GM21447 (cell line): ENCODE measurements at regions not wholly inside any gene's neighbourhood (a gene's known extent, or its start where the extent isn't known, plus 50 kb on each side); places are given as distances from the start of the nearest gene placed in this dataset.
"Not testable (repeated sequence)": the region's sequence is repeated elsewhere in the genome, so short reads cannot be mapped to it uniquely, and the experiment has no call there.

Experiments used
- ATAC-seq: cut with Tn5 transposase; IDR thresholded peaks from one replicate; pipeline ENCODE4 v1.9.1; 2021; ENCODE audit not compliant: unreplicated experiment

- ATAC-seq = no peak
Observed at GRCh38 chr22:46026899-46027210, 49.9 kb upstream of the WNT7B start.

GRCh38 chr22:46027211-46028105 lies 50.5 kb upstream of the WNT7B start:
- ATAC-seq = no peak

GRCh38 chr22:46028106-46028991 lies 51.4 kb upstream of the WNT7B start:
- no peak for ATAC-seq

GRCh38 chr22:46029036-46029435 lies 52.1 kb upstream of the WNT7B start:
- ATAC-seq = no peak

GRCh38 chr22:46029574-46030200 lies 52.7 kb upstream of the WNT7B start:
- ATAC-seq = no peak

GRCh38 chr22:46030231-46030880 lies 53.4 kb upstream of the WNT7B start:
- no peak for ATAC-seq

- ATAC-seq = no peak
Observed at GRCh38 chr22:46031066-46031465, 54.1 kb upstream of the WNT7B start.

GRCh38 chr22:46031557-46031956 lies 54.6 kb upstream of the WNT7B start:
- no peak for ATAC-seq

- ATAC-seq = no peak
Observed at GRCh38 chr22:46031965-46032851, 55.2 kb upstream of the WNT7B start.

- ATAC-seq = no peak
Observed at GRCh38 chr22:46033256-46034200, 56.6 kb upstream of the WNT7B start.

- not testable (repeated sequence) for ATAC-seq
Observed at GRCh38 chr22:46034480-46034879, 57.5 kb upstream of the WNT7B start.

- no peak for ATAC-seq
Observed at GRCh38 chr22:46035380-46035741, 58.4 kb upstream of the WNT7B start.

GRCh38 chr22:46035742-46036557 lies 59.0 kb upstream of the WNT7B start:
- ATAC-seq = peak; percentile 89

- no peak for ATAC-seq
Observed at GRCh38 chr22:46036558-46037408, 59.8 kb upstream of the WNT7B start.

GRCh38 chr22:46038174-46038487 lies 61.2 kb upstream of the WNT7B start:
- no peak for ATAC-seq

GRCh38 chr22:46038516-46039430 lies 61.8 kb upstream of the WNT7B start:
- ATAC-seq = no peak
